ENCODE measurements at regions not wholly inside any gene's neighbourhood (a gene's known extent, or its start where the extent isn't known, plus 50 kb on each side); places are given as distances from the start of the nearest gene placed in this dataset.

- Histone ChIP-seq H3K9ac (no peak overlapping the region), H3K27ac (ENCODE audit: low read depth in 2 of 2, low read length in 1 of 2) (peak overlapping the region in 1 of 2 experiments; percentile 69; a peak in 1 of 4 replicates), H3K4me2 (no peak overlapping the region), H3K9me2 (no peaks in the 10 kb centered on the region), H2AFZ (ENCODE audit: low read depth) (no peak overlapping the region), H3K4me3 (ENCODE audit: low read depth in 2 of 2, low read length in 1 of 2) (no peak overlapping the region), H3K27me3 (ENCODE audit: insufficient read depth) (no peaks in the 10 kb centered on the region), H3K4me1 (ENCODE audit: control insufficient read depth in 1 of 2, insufficient read depth in 2 of 2, low read depth in 1 of 2, low read length in 1 of 2) (peaks cover 0 to 10% of the 10 kb centered on the region in 2 experiments; a peak in 2 of 4 replicates), H3K36me3 (replicated peaks in 1 of 2; ENCODE audit: control insufficient read depth in 1 of 2, insufficient read depth in 2 of 2, low read length in 1 of 2) (no peaks in the 10 kb centered on the region), H3F3A (replicated peaks; ENCODE audit: insufficient read depth) (no peaks in the 10 kb centered on the region), H3K9me3 (no peaks in the 10 kb centered on the region), H3K79me2 (ENCODE audit: insufficient read depth) (no peaks in the 10 kb centered on the region), H4K20me1 (ENCODE audit: insufficient read depth) (no peaks in the 10 kb centered on the region)
- DNase-seq, result peak; percentile 61
- ChIA-PET CTCF (interaction anchor here (0.9 to 1.8 kb wide), 2 partner anchors 11 to 99 kb away, joined by 3 to 6 read pairs; no protein-coding TSS in a partner anchor), POLR2A (no interaction called here)
- TF ChIP-seq GATA2 (CRISPR knock-in tag; IDR thresholded peaks at IDR 0.05) (0 out of 2 replicates have a peak, but pooled peaks have one; percentile 32), FOXJ3 (CRISPR knock-in tag; IDR thresholded peaks at IDR 0.05) (no peak), CHD2 (IDR thresholded peaks at IDR 0.05; ENCODE audit: low read length, partially characterized antibody) (peak; percentile 9), JUND (IDR thresholded peaks at IDR 0.05) (no peak), PBX3 (IDR thresholded peaks at IDR 0.05) (no peak), ELF1 (IDR thresholded peaks at IDR 0.05) (no peak), RXRA (IDR thresholded peaks at IDR 0.05; ENCODE audit: borderline replicate concordance, low read depth) (no peak), ZBTB33 (IDR thresholded peaks at IDR 0.05; ENCODE audit: borderline replicate concordance, low read depth) (no peak), SMC3 (IDR thresholded peaks at IDR 0.05; ENCODE audit: low read depth, low read length) (no peak), RCOR1 (IDR thresholded peaks at IDR 0.05; ENCODE audit: low read length) (peak; percentile 50), TEAD4 (IDR thresholded peaks at IDR 0.05; ENCODE audit: borderline replicate concordance, insufficient read depth) (no peak), SIN3A (IDR thresholded peaks at IDR 0.05; ENCODE audit: borderline replicate concordance, low read depth, low read length) (no peak), EZH2phosphoT487 (IDR thresholded peaks at IDR 0.05; ENCODE audit: borderline replicate concordance, low read depth) (no peak), NRF1 (IDR thresholded peaks at IDR 0.05; ENCODE audit: low read depth, low read length) (no peak), IRF3 (IDR thresholded peaks at IDR 0.05; ENCODE audit: low read depth, low read length) (no peak), NFIC (IDR thresholded peaks at IDR 0.05; ENCODE audit: borderline replicate concordance) (peak; percentile 24; the same call in 1 of the 2 replicates), EP300 (IDR thresholded peaks at IDR 0.05; ENCODE audit: borderline replicate concordance in 1 of 2, low read depth in 1 of 2, low read length in 1 of 2) (peak in 1 of 2 experiments; percentile 70; a peak in 2 of 4 replicates), MXI1 (IDR thresholded peaks at IDR 0.05; ENCODE audit: low read depth, low read length) (peak; percentile 50; the same call in 1 of the 2 replicates), TCF12 (IDR thresholded peaks at IDR 0.05) (no peak; the same call in 1 of the 2 replicates), TAF1 (IDR thresholded peaks at IDR 0.05; ENCODE audit: borderline replicate concordance, low read depth, low read length) (no peak), MEF2A (IDR thresholded peaks at IDR 0.05; ENCODE audit: borderline replicate concordance, low read depth) (no peak)
- 4% methylated on average over 4 of the region's 4 CpGs for WGBS (ENCODE audit: low lambda C conversion rate)
These were observed 402.4 kb downstream of the OMA1 start for GRCh38 chr1:58143972-58144697.

Measured in SK-N-SH (cell line).